HCT116 (cell line): ENCODE measurements at regions not wholly inside any gene's neighbourhood (a gene's known extent, or its start where the extent isn't known, plus 50 kb on each side); places are given as distances from the start of the nearest gene placed in this dataset.

Experiments
- ATAC-seq: fragments of 200-7000 bp; cut with Tn5 transposase; 2 replicates; pipeline ENCODE4 v1.9.1; 2020; ENCODE audit warnings: mild to moderate bottlenecking, moderate library complexity
- BruUV-seq: library from RNA; stranded (reverse); fragments of 400-500 nt; replicated peaks from 2 replicates; lab custom pipeline; 2021; lab: Mats Ljungman, UMichigan
- CTCF ChIA-PET: fragments of 300-600 bp; sonication (Branson Sonifier 250); formaldehyde crosslinking; loops from one replicate; lab custom pipeline; 2021; ENCODE audit warnings: antibody characterized with exemption; lab: Charles Lee
- POLR2A ChIA-PET: fragments of 300-600, 350-600 bp; sonication (Branson Sonifier 250); formaldehyde crosslinking; loops from one replicate; lab custom pipeline; 2021; ENCODE audit warnings: antibody characterized with exemption; lab: Charles Lee
- RAD21 ChIA-PET, 2 experiments: fragments of 300-600 bp; sonication (Branson Sonifier 250); formaldehyde crosslinking; loops; one replicate each; lab custom pipeline; 2023; ENCODE audit warnings: low total read pairs in 2 of 2; ENCODE audit not compliant: uncharacterized antibody in 2 of 2, unreplicated experiment in 2 of 2, low non-redundant PET in 1 of 2; lab: Charles Lee
- DNase-seq: peaks from one replicate; pipeline ENCODE4 v3.0.0-alpha.2; 2010; ENCODE audit warnings: low read depth, low spot score
- H2AFZ ChIP-seq: fragments of 200-600 bp; shearing (Covaris generic), sonication (generic); 2 replicates; pipeline ENCODE4 v1.6.1; 2017; ENCODE audit warnings: low read depth, mixed run types, mixed read lengths, antibody characterized with exemption, low read length; ENCODE audit not compliant: poor library complexity, severe bottlenecking
- H3K27ac ChIP-seq: 2 replicates; pipeline ENCODE4 v1.5.1; 2012; ENCODE audit warnings: low read depth, low read length
- H3K27me3 ChIP-seq: fragments of 200-600 bp; sonication (generic); 2 replicates; pipeline ENCODE4 v1.6.1; 2016; ENCODE audit warnings: mixed run types, low read length, mixed read lengths; ENCODE audit not compliant: insufficient read depth
- H3K36me3 ChIP-seq, 2 experiments: fragments of 200-500 bp in 1 of 2; fragments of 200-600 bp in 1 of 2; sonication (Bioruptor generic) in 1 of 2; sonication (generic) in 1 of 2; 2 replicates each; pipeline versions ENCODE4 v1.5.1 to v1.6.1; 2014 to 2016; ENCODE audit warnings: low read length in 2 of 2, inconsistent platforms in 1 of 2, mixed read lengths in 1 of 2, mixed run types in 1 of 2; ENCODE audit not compliant: insufficient read depth in 2 of 2, control insufficient read depth in 1 of 2
- H3K4me1 ChIP-seq, 2 experiments: fragments of 200-600 bp in 1 of 2; sonication (generic) in 1 of 2; 2 replicates each; pipeline versions ENCODE4 v1.5.1 to v1.6.1; 2012 to 2017; ENCODE audit warnings: low read length in 2 of 2, inconsistent platforms in 1 of 2, mild to moderate bottlenecking in 1 of 2, mixed read lengths in 1 of 2, mixed run types in 1 of 2, moderate library complexity in 1 of 2; ENCODE audit not compliant: insufficient read depth in 2 of 2, control insufficient read depth in 1 of 2
- H3K4me2 ChIP-seq: fragments of 200-600 bp; sonication (generic); 2 replicates; pipeline ENCODE4 v1.6.1; 2017; ENCODE audit warnings: mixed run types, low read length, mixed read lengths
- H3K4me3 ChIP-seq, 2 experiments: fragments of 200-600 bp in 1 of 2; sonication (generic) in 1 of 2; replicated peaks in 1 of 2; 2 replicates each; pipeline ENCODE4 v1.5.1; 2011 to 2016; ENCODE audit warnings: low read length in 2 of 2, control low read depth in 1 of 2, low read depth in 1 of 2, mild to moderate bottlenecking in 1 of 2, mixed read lengths in 1 of 2, mixed run types in 1 of 2
- H3K79me2 ChIP-seq: fragments of 200-600 bp; sonication (generic); 2 replicates; pipeline ENCODE4 v1.6.1; 2017; ENCODE audit warnings: mild to moderate bottlenecking, mixed run types, low read length, moderate library complexity, mixed read lengths; ENCODE audit not compliant: insufficient read depth
- H3K9ac ChIP-seq: fragments of 200-600 bp; sonication (generic); 2 replicates; pipeline ENCODE4 v1.6.1; 2016; ENCODE audit warnings: low read length, mixed read lengths
- H3K9me2 ChIP-seq: fragments of 200-600 bp; sonication (generic), shearing (Covaris generic); 2 replicates; pipeline ENCODE4 v1.6.1; 2017; ENCODE audit warnings: mixed run types, mild to moderate bottlenecking, moderate library complexity; ENCODE audit not compliant: insufficient read depth
- H3K9me3 ChIP-seq, 2 experiments: fragments of 200-500 bp in 1 of 2; fragments of 200-600 bp in 1 of 2; sonication (Bioruptor generic) in 1 of 2; sonication (generic) in 1 of 2; 2 replicates each; pipeline ENCODE4 v1.6.1; 2014 to 2017; ENCODE audit warnings: low read length in 2 of 2, mixed read lengths in 2 of 2, inconsistent platforms in 1 of 2, low read depth in 1 of 2, mild to moderate bottlenecking in 1 of 2, mixed run types in 1 of 2, moderate library complexity in 1 of 2; ENCODE audit not compliant: control insufficient read depth in 1 of 2, insufficient read depth in 1 of 2
- H4K20me1 ChIP-seq: fragments of 200-600 bp; sonication (generic), shearing (Covaris generic); 2 replicates; pipeline ENCODE4 v1.6.1; 2017; ENCODE audit warnings: mixed run types, mild to moderate bottlenecking, moderate library complexity; ENCODE audit not compliant: insufficient read depth
- ATF3 ChIP-seq: IDR thresholded peaks from 2 replicates; pipeline ENCODE4 v1.6.1; 2012
- CBX3 ChIP-seq: IDR thresholded peaks from 2 replicates; pipeline ENCODE4 v1.6.1; 2012; ENCODE audit warnings: low read depth
- CEBPB ChIP-seq: IDR thresholded peaks from 2 replicates; pipeline ENCODE4 v1.6.1; 2012; ENCODE audit warnings: low read depth
- EZH2 ChIP-seq: fragments of 200-600 bp; sonication (generic); IDR thresholded peaks from 2 replicates; pipeline ENCODE4 v1.6.1; 2017; ENCODE audit warnings: antibody characterized with exemption, mixed run types
- EZH2phosphoT487 ChIP-seq: fragments of 200-600 bp; IDR thresholded peaks from 2 replicates; pipeline ENCODE4 v1.6.1; 2018; ENCODE audit warnings: antibody characterized with exemption, borderline replicate concordance
- FOSL1 ChIP-seq: IDR thresholded peaks from 2 replicates; pipeline ENCODE4 v1.6.1; 2012; ENCODE audit warnings: low read depth
- RAD21 ChIP-seq: IDR thresholded peaks from 2 replicates; pipeline ENCODE4 v1.6.1; 2012; ENCODE audit warnings: low read depth, mild to moderate bottlenecking
- REST ChIP-seq: IDR thresholded peaks from 2 replicates; pipeline ENCODE4 v1.6.1; 2012; ENCODE audit warnings: low read depth
- ZNF274 ChIP-seq: fragments of 200-500 bp; sonication (Bioruptor generic); IDR thresholded peaks from 2 replicates; pipeline ENCODE4 v1.6.1; 2014; ENCODE audit warnings: mild to moderate bottlenecking, low read depth, low read length, inconsistent platforms
- intact Hi-C: fragments of 100-400 bp; cut with micrococcal nuclease; formaldehyde crosslinking; loops from 2 replicates; pipeline ENCODE4 v1.10.0; 2022

GRCh38 chr10:47165168-47165710 lies 134.8 kb upstream of the GDF10 start:
- ChIA-PET RAD21 (no interaction called here), POLR2A (no interaction called here), CTCF (interaction anchor here (1.2 kb wide), 1 partner anchor 118 kb away, joined by 3 read pairs; no protein-coding TSS in a partner anchor)
- no peak for ATAC-seq
- TF ChIP-seq REST, result no peak
- TF ChIP-seq CEBPB, result no peak
- TF ChIP-seq FOSL1, result no peak
- Histone ChIP-seq H3K27ac (no peak overlapping the region), H3K4me3 (no peak overlapping the region), H2AFZ (no peak overlapping the region), H4K20me1 (no peaks in the 10 kb centered on the region), H3K4me1 (peaks cover 0 to 15% of the 10 kb centered on the region in 2 experiments; a peak in 1 of 4 replicates), H3K27me3 (no peaks in the 10 kb centered on the region), H3K36me3 (no peaks in the 10 kb centered on the region), H3K9me2 (no peaks in the 10 kb centered on the region; the same call in 1 of the 2 replicates), H3K79me2 (no peaks in the 10 kb centered on the region), H3K9ac (no peak overlapping the region), H3K4me2 (no peak overlapping the region), H3K9me3 (no peaks in the 10 kb centered on the region)
- no peak for DNase-seq
- BruUV-seq, result no TSS peak
- intact Hi-C loops, result no loop called here

GRCh38 chr10:47165711-47166404 lies 134.1 kb upstream of the GDF10 start:
- no peaks in the 10 kb centered on the region for H4K20me1 ChIP-seq
- no peak overlapping the region for H3K4me2 ChIP-seq
- no peak overlapping the region for H3K27ac ChIP-seq
- ChIA-PET RAD21 (no interaction called here), POLR2A (no interaction called here), CTCF (no interaction called here)
- H3K9ac ChIP-seq, result no peak overlapping the region
- no TSS peak for BruUV-seq
- no peak overlapping the region for H3K4me3 ChIP-seq
- ATAC-seq (no peak), DNase-seq (no peak)
- no peak overlapping the region for H2AFZ ChIP-seq
- no peaks in the 10 kb centered on the region for H3K36me3 ChIP-seq
- H3K9me3 ChIP-seq, result no peaks in the 10 kb centered on the region
- H3K27me3 ChIP-seq, result no peaks in the 10 kb centered on the region
- peaks cover 0 to 15% of the 10 kb centered on the region in 2 experiments; a peak in 1 of 4 replicates for H3K4me1 ChIP-seq
- intact Hi-C loops, result no loop called here
- no peaks in the 10 kb centered on the region; the same call in 1 of the 2 replicates for H3K9me2 ChIP-seq
- no peaks in the 10 kb centered on the region for H3K79me2 ChIP-seq
- TF ChIP-seq CEBPB (no peak), ZNF274 (no peak), REST (no peak), CBX3 (no peak), ATF3 (no peak), RAD21 (no peak), EZH2phosphoT487 (no peak), EZH2 (no peak)
